ENCODE measurements at regions not wholly inside any gene's neighbourhood (a gene's known extent, or its start where the extent isn't known, plus 50 kb on each side); places are given as distances from the start of the nearest gene placed in this dataset.

- BruUV-seq (replicated peaks) = no TSS peak
- CTCF ChIA-PET = no interaction called here
- no peaks in the 10 kb centered on the region for H3K9me3 ChIP-seq (ENCODE audit: low read depth, low read length, poor library complexity, severe bottlenecking)
- H3K27me3 ChIP-seq (replicated peaks; ENCODE audit: insufficient read depth, low read depth, low read length, poor library complexity) = no peaks in the 10 kb centered on the region
- TF ChIP-seq, protein P1, sequence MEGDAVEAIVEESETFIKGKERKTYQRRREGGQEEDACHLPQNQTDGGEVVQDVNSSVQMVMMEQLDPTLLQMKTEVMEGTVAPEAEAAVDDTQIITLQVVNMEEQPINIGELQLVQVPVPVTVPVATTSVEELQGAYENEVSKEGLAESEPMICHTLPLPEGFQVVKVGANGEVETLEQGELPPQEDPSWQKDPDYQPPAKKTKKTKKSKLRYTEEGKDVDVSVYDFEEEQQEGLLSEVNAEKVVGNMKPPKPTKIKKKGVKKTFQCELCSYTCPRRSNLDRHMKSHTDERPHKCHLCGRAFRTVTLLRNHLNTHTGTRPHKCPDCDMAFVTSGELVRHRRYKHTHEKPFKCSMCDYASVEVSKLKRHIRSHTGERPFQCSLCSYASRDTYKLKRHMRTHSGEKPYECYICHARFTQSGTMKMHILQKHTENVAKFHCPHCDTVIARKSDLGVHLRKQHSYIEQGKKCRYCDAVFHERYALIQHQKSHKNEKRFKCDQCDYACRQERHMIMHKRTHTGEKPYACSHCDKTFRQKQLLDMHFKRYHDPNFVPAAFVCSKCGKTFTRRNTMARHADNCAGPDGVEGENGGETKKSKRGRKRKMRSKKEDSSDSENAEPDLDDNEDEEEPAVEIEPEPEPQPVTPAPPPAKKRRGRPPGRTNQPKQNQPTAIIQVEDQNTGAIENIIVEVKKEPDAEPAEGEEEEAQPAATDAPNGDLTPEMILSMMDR (conservative IDR thresholded peaks at IDR 0.05; ENCODE audit: low read depth, low read length) = no peak
- TF ChIP-seq EZH2 (IDR thresholded peaks at IDR 0.05; ENCODE audit: borderline replicate concordance, low read depth, low read length, poor library complexity, severe bottlenecking) = no peak
- no peak for DNase-seq (ENCODE audit: low spot score)
- intact Hi-C loops (cut with micrococcal nuclease; ENCODE audit: unreplicated experiment) = no loop called here
- no peak overlapping the region for H3K4me3 ChIP-seq (ENCODE audit: low read depth, low read length, poor library complexity, severe bottlenecking)
- no peaks in the 10 kb centered on the region for H3K36me3 ChIP-seq (ENCODE audit: insufficient read depth, low read length, poor library complexity, severe bottlenecking)
- H3K27ac ChIP-seq (ENCODE audit: low read depth, low read length, poor library complexity, severe bottlenecking) = no peak overlapping the region
- H3K4me1 ChIP-seq (ENCODE audit: insufficient read depth, low read length, poor library complexity, severe bottlenecking) = no peaks in the 10 kb centered on the region
- POLR2A ChIA-PET (ENCODE audit: low non-redundant PET) = no interaction called here
Measured at GRCh38 chr10:57367412-57367811, 900.3 kb downstream of the IPMK start.

DNA sequence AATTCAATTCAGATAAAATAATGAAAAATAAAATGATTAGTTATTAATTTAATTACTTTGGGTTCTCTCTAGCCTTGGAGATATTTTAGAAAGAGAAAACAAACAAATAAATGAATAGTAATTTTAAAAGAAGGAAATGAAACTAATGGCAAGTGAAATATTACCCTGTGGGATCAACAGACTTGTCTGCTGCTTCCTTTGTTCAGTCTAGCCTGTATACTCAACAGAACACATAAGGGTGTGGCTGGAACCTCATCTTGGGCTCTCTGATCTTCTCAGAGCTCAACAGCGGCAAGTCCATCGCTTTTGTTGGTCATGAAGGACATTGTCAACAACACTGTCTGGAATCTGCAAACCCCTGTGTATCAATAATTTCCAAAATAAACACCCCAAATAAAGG, 904.9 kb downstream of the IPMK start:
- intact Hi-C loops (cut with micrococcal nuclease; ENCODE audit: unreplicated experiment) = no loop called here
- no peak overlapping the region for H3K4me3 ChIP-seq (ENCODE audit: low read depth, low read length, poor library complexity, severe bottlenecking)
- H3K4me1 ChIP-seq (ENCODE audit: insufficient read depth, low read length, poor library complexity, severe bottlenecking) = no peaks in the 10 kb centered on the region
- no peak overlapping the region for H3K27ac ChIP-seq (ENCODE audit: low read depth, low read length, poor library complexity, severe bottlenecking)
- DNase-seq (ENCODE audit: low spot score) = no peak
- ChIA-PET POLR2A (ENCODE audit: low non-redundant PET) (no interaction called here), CTCF (no interaction called here)
- no peak for TF ChIP-seq EZH2 (IDR thresholded peaks at IDR 0.05; ENCODE audit: borderline replicate concordance, low read depth, low read length, poor library complexity, severe bottlenecking)
- TF ChIP-seq, protein P1 (conservative IDR thresholded peaks at IDR 0.05; ENCODE audit: low read depth, low read length) = no peak
- BruUV-seq (replicated peaks) = no TSS peak
- peaks cover 9% of the 10 kb centered on the region for H3K9me3 ChIP-seq (ENCODE audit: low read depth, low read length, poor library complexity, severe bottlenecking)
- H3K27me3 ChIP-seq (replicated peaks; ENCODE audit: insufficient read depth, low read depth, low read length, poor library complexity) = no peaks in the 10 kb centered on the region
- no peaks in the 10 kb centered on the region for H3K36me3 ChIP-seq (ENCODE audit: insufficient read depth, low read length, poor library complexity, severe bottlenecking)

DNA sequence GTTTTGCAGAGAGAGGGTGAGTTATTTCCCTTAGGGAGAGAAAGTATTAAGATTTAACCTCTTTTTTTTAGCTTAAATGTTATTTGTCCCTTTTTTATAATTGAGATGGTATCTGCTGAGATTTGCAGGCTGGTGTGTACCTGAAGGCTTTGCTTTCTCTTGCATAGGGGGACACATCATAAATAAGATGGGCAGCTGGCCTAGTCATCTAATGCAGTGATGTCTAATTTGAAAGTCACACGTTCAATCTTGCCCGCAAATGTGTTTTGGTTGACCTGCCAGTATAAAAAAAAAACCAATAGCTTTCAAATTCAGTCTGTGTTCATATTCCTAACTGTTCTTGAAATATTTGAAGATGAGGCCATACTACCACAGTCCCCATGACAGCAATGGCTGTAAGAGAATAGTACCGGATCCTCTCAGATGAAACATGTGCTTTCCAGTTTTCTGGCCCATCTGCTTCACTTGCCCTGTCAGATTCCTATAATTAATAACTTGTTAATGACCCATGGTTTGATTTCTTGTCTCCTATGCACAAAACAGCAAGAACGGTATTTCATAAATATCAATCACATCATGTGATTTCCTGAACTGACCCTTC, 914.2 kb downstream of the IPMK start:
- H3K27me3 ChIP-seq (replicated peaks; ENCODE audit: insufficient read depth, low read depth, low read length, poor library complexity) = no peaks in the 10 kb centered on the region
- H3K27ac ChIP-seq (ENCODE audit: low read depth, low read length, poor library complexity, severe bottlenecking) = no peak overlapping the region
- TF ChIP-seq, protein P1 (conservative IDR thresholded peaks at IDR 0.05; ENCODE audit: low read depth, low read length) = no peak
- no peak for TF ChIP-seq EZH2 (IDR thresholded peaks at IDR 0.05; ENCODE audit: borderline replicate concordance, low read depth, low read length, poor library complexity, severe bottlenecking)
- intact Hi-C loops (cut with micrococcal nuclease; ENCODE audit: unreplicated experiment) = no loop called here
- H3K9me3 ChIP-seq (ENCODE audit: low read depth, low read length, poor library complexity, severe bottlenecking) = peaks cover 4% of the 10 kb centered on the region
- H3K4me1 ChIP-seq (ENCODE audit: insufficient read depth, low read length, poor library complexity, severe bottlenecking) = no peaks in the 10 kb centered on the region
- no TSS peak for BruUV-seq (replicated peaks)
- H3K36me3 ChIP-seq (ENCODE audit: insufficient read depth, low read length, poor library complexity, severe bottlenecking) = no peaks in the 10 kb centered on the region
- no peak for DNase-seq (ENCODE audit: low spot score)
- ChIA-PET POLR2A (ENCODE audit: low non-redundant PET) (no interaction called here), CTCF (no interaction called here)
- no peak overlapping the region for H3K4me3 ChIP-seq (ENCODE audit: low read depth, low read length, poor library complexity, severe bottlenecking)
